Activated T-helper 17 cell treated with anti-CD3 and anti-CD28 coated beads, Interleukin-2, amount 50 U/mL, for 72 hours (primary cell): ENCODE measurements at regions not wholly inside any gene's neighbourhood (a gene's known extent, or its start where the extent isn't known, plus 50 kb on each side); places are given as distances from the start of the nearest gene placed in this dataset.

ENCODE experiments used
- ATAC-seq: fragments of 150-1000 bp; cut with Tn5 transposase; replicated peaks from 2 replicates; pipeline ENCODE4 v1.10.0; 2021; ENCODE audit warnings: mild to moderate bottlenecking, moderate library complexity
- H3K27ac Mint-ChIP-seq: one replicate; pipeline ENCODE4 v1.8.0; 2022; ENCODE audit warnings: mixed read lengths
- H3K27me3 Mint-ChIP-seq: one replicate; pipeline ENCODE4 v1.8.0; 2022; ENCODE audit warnings: mixed read lengths
- H3K36me3 Mint-ChIP-seq: one replicate; pipeline ENCODE4 v1.8.0; 2022; ENCODE audit warnings: low read depth, mild to moderate bottlenecking, mixed read lengths
- H3K4me1 Mint-ChIP-seq: one replicate; pipeline ENCODE4 v1.8.0; 2022; ENCODE audit warnings: mixed read lengths
- H3K4me3 Mint-ChIP-seq: one replicate; pipeline ENCODE4 v1.8.0; 2022; ENCODE audit warnings: mild to moderate bottlenecking, mixed read lengths
- H3K9me3 Mint-ChIP-seq: one replicate; pipeline ENCODE4 v1.8.0; 2022; ENCODE audit warnings: mixed read lengths

- Mint-ChIP-seq H3K4me1 (no peaks in the 10 kb centered on the region), H3K27me3 (no peaks in the 10 kb centered on the region), H3K27ac (no peak overlapping the region), H3K36me3 (no peaks in the 10 kb centered on the region), H3K9me3 (no peaks in the 10 kb centered on the region), H3K4me3 (no peak overlapping the region)
- no peak for ATAC-seq
These were observed 290.5 kb upstream of the FBXO33 start for GRCh38 chr14:39722547-39723273.

DNA sequence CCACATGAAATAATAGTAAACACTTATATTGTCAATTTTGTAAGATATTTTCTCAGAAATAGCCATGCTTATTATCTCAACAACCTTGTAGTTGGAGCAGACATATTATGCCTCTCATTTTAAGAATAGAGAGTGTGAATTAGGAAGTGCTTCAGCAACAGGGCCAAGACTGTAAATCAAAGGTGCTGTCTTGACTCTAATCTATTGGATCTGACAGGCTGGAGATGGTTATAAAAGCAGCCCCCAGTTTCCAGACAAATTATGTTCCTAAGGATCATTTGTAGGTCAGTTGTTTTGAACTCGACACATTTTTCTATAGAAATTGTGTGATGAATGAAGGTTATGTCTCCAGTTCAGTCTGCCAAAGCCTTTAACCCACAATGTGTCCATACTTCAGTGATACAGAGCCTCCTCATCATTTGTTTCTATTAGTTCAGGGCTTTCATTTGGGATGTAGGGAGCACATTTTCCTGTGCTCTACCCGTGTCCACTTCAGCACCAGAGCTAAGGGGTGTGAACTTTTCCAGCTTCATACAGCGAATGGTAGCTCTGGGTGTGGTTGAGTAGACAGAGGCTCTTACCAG lies 284.8 kb upstream of the FBXO33 start:
- Mint-ChIP-seq H3K36me3 (no peaks in the 10 kb centered on the region), H3K27me3 (no peaks in the 10 kb centered on the region)
- no peak for ATAC-seq

GRCh38 chr14:39712293-39712999 lies 280.2 kb upstream of the FBXO33 start:
- Mint-ChIP-seq H3K4me1 (no peaks in the 10 kb centered on the region), H3K9me3 (peaks cover 9% of the 10 kb centered on the region), H3K27me3 (no peaks in the 10 kb centered on the region), H3K27ac (no peak overlapping the region), H3K4me3 (no peak overlapping the region), H3K36me3 (no peaks in the 10 kb centered on the region)
- ATAC-seq: no peak

More for the DNA sequence above, 284.8 kb upstream of the FBXO33 start:
- Mint-ChIP-seq H3K27ac (no peak overlapping the region), H3K9me3 (peaks cover 3% of the 10 kb centered on the region), H3K4me1 (no peaks in the 10 kb centered on the region), H3K4me3 (no peak overlapping the region)

DNA sequence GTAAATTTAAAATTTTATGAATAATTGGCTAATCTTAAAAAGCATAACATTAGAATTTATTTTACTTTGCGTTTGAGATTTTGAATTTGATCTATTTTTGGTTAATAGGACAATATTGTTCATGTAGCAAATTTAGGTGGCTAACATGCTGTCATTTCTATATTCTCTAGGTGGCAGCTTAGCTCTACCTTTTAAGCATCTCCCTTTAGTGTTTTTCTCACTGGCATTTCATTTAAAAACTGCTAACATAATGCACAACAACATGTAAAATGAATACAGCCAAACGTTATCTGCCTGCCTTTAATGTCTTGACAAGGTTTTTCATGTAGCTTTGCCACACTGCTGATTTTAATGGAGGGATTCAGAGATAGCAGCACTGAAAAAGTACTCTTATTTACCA lies 272.4 kb upstream of the FBXO33 start:
- Mint-ChIP-seq H3K4me1 (no peaks in the 10 kb centered on the region), H3K4me3 (no peak overlapping the region), H3K27ac (no peak overlapping the region), H3K36me3 (no peaks in the 10 kb centered on the region), H3K27me3 (no peaks in the 10 kb centered on the region), H3K9me3 (peaks cover 6% of the 10 kb centered on the region)
- ATAC-seq: no peak

DNA sequence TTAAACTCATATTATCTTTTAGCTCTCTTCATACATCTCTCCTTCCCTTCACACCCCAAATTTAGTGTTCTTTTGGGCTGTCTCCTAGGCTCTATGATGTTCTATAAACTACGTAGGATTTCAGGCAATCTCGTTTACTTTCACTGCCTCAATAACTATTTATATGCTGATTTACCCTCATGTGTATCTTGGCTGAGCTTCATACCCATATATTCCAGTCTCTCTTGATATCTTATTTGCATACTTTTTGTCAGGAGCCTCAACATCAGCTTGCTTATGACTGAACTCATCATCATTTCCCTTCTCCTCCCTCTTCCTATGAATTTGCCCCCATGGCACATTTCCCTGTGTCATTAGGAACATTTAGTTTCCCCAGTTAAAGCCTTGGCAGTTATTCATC lies 262.1 kb upstream of the FBXO33 start:
- Mint-ChIP-seq H3K27ac (no peak overlapping the region), H3K36me3 (no peaks in the 10 kb centered on the region), H3K4me3 (no peak overlapping the region), H3K4me1 (no peaks in the 10 kb centered on the region), H3K27me3 (no peaks in the 10 kb centered on the region), H3K9me3 (peaks cover 4% of the 10 kb centered on the region)
- no peak for ATAC-seq

DNA sequence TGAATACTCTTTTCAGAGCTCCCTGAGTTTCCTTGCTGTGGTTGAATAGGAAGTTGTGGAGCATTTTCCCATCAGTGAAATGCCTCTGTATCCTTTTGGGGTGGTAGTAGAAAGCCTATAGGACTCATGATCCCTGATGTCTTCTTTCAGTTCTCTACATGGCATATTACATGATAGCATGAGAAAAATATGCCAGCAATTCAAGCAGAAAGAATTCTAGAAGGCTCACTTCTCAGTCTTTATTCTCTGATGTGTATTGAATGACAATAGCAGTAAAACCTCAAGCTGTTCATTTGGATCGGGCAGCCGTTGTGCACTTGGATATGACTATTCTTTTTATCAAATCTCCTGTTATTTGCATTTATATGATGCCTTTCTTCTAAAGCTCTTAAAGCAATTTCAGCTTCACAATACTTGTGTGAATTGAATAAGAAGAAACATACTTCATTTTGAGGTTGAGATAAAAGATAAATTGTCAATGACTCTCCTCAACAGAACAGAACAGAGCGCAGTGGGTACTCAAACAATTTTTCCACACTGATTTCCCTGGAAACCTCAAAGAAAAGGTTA lies 251.5 kb upstream of the FBXO33 start:
- no peaks in the 10 kb centered on the region for H3K9me3 Mint-ChIP-seq
- H3K27me3 Mint-ChIP-seq: no peaks in the 10 kb centered on the region
- no peak overlapping the region for H3K4me3 Mint-ChIP-seq
- H3K27ac Mint-ChIP-seq: no peak overlapping the region
- peaks cover 6% of the 10 kb centered on the region for H3K4me1 Mint-ChIP-seq
- H3K36me3 Mint-ChIP-seq: no peaks in the 10 kb centered on the region
- no peak for ATAC-seq

DNA sequence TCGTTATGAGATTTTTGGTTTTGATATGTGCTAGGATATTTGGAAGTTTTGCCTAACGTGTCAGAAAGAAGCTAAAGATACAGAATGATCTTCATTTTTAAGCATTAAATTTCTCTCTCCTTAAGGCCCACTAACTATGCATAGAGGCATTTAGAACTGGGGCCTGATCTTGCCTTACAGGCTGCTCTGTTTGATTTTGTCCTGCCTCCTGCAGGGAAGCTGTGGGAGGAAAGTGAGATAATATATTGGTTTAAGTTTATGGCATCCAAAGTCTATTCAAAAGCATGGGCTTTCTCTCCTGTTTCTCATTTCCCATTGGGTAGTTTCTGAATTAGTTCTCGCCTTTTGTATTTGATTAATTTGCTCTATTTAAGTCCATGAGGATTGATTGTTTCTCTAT lies 250.3 kb upstream of the FBXO33 start:
- Mint-ChIP-seq H3K4me1 (peaks cover 6% of the 10 kb centered on the region), H3K36me3 (no peaks in the 10 kb centered on the region), H3K4me3 (peak overlapping the region; percentile 8), H3K27ac (no peak overlapping the region), H3K9me3 (no peaks in the 10 kb centered on the region), H3K27me3 (no peaks in the 10 kb centered on the region)
- no peak for ATAC-seq

DNA sequence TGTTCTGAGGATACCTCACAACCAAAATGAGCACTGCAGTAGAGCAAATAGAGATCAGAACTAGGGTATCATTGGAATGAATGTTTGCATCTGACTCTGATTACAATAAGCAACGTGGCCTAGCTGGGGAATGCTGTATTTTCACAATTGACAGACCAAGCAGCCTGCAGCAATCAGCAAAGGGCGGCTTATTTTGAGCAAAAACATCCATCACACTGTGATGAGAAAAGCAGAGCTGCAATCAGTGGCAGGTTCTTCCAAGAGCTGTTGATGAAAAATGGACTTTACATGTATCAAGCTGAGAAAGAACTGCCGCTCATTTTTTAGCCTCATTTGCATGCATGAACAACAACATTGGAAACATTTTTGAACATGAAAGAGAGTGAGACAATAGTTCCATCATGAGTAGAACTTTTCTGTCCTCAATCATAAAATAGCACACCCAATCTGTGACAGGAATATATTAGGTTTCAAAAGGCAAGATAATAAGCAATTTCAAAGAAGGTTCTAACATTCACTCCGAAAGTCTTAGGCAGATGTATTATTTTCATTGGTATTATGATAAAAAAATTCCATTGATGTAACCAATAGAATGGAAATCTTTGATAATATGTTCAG lies 249.7 kb upstream of the FBXO33 start:
- H3K4me1 Mint-ChIP-seq: peaks cover 6% of the 10 kb centered on the region
- H3K36me3 Mint-ChIP-seq: no peaks in the 10 kb centered on the region
- no peaks in the 10 kb centered on the region for H3K27me3 Mint-ChIP-seq
- no peaks in the 10 kb centered on the region for H3K9me3 Mint-ChIP-seq
- no peak for ATAC-seq
- H3K4me3 Mint-ChIP-seq: peak overlapping the region; percentile 8
- no peak overlapping the region for H3K27ac Mint-ChIP-seq

GRCh38 chr14:39680777-39681176 lies 248.5 kb upstream of the FBXO33 start:
- H3K36me3 Mint-ChIP-seq: no peaks in the 10 kb centered on the region
- H3K27me3 Mint-ChIP-seq: no peaks in the 10 kb centered on the region
- no peak for ATAC-seq
- H3K4me1 Mint-ChIP-seq: peaks cover 6% of the 10 kb centered on the region
- H3K9me3 Mint-ChIP-seq: no peaks in the 10 kb centered on the region
- no peak overlapping the region for H3K27ac Mint-ChIP-seq
- H3K4me3 Mint-ChIP-seq: no peak overlapping the region

- Mint-ChIP-seq H3K36me3 (no peaks in the 10 kb centered on the region), H3K9me3 (peaks cover 6% of the 10 kb centered on the region), H3K27me3 (no peaks in the 10 kb centered on the region), H3K4me3 (no peak overlapping the region), H3K27ac (no peak overlapping the region), H3K4me1 (peaks cover 3% of the 10 kb centered on the region)
- no peak for ATAC-seq
These were observed 241.5 kb upstream of the FBXO33 start for GRCh38 chr14:39673734-39674133.

GRCh38 chr14:39673270-39673711 lies 241.1 kb upstream of the FBXO33 start:
- no peaks in the 10 kb centered on the region for H3K36me3 Mint-ChIP-seq
- no peak overlapping the region for H3K27ac Mint-ChIP-seq
- H3K27me3 Mint-ChIP-seq: no peaks in the 10 kb centered on the region
- ATAC-seq: peak; percentile 63
- H3K4me3 Mint-ChIP-seq: no peak overlapping the region
- H3K4me1 Mint-ChIP-seq: peaks cover 6% of the 10 kb centered on the region
- peaks cover 6% of the 10 kb centered on the region for H3K9me3 Mint-ChIP-seq

GRCh38 chr14:39668449-39668848 lies 236.2 kb upstream of the FBXO33 start:
- Mint-ChIP-seq H3K9me3 (peaks cover 7% of the 10 kb centered on the region), H3K36me3 (no peaks in the 10 kb centered on the region), H3K4me1 (peaks cover 6% of the 10 kb centered on the region), H3K4me3 (no peak overlapping the region), H3K27me3 (no peaks in the 10 kb centered on the region), H3K27ac (no peak overlapping the region)
- ATAC-seq: peak; percentile 48

DNA sequence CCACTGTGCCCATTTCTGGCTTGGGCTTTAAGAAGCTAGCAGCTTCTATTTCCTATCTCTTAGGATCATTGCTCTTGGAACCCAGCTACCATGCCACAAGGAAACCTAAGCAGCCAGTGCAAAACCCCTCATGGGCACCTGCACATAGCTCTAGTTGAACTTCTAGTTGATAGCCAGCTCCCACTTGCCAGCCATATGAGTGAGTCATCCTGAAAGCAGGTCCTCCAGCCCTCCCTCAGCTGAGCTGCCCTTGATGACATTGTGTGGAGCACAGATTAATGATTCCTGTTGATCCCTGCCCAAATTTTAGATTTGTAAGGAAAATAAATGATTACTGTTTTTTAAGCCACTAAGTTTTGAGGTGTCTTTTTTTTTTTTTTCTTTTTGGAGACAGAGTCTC lies 234.2 kb upstream of the FBXO33 start:
- Mint-ChIP-seq H3K27ac (no peak overlapping the region), H3K4me3 (no peak overlapping the region), H3K36me3 (no peaks in the 10 kb centered on the region), H3K27me3 (no peaks in the 10 kb centered on the region), H3K4me1 (peaks cover 6% of the 10 kb centered on the region), H3K9me3 (peaks cover 10% of the 10 kb centered on the region)
- no peak for ATAC-seq

DNA sequence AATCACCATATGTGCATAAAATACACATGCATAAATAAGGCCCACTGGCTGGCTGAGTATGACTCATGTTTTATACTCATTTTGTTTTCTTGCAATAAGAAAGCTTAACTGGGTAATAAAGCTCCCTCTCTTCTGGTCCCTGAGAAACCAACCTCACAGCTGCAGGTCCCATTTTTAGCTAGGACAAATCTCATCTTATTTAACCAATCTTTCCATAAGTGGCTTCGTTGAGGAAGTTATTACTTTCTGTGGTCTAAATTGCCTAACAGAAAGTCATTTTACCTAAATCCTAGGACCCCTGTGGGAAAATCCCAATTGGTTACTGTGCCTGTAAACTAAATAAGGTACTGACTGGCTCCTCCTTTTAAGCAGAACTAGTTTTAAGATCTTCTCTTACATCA lies 232.8 kb upstream of the FBXO33 start:
- Mint-ChIP-seq H3K36me3 (no peaks in the 10 kb centered on the region), H3K27ac (no peak overlapping the region), H3K9me3 (peaks cover 7% of the 10 kb centered on the region), H3K4me3 (no peak overlapping the region), H3K27me3 (no peaks in the 10 kb centered on the region), H3K4me1 (peaks cover 6% of the 10 kb centered on the region)
- ATAC-seq: peak; percentile 32
